ENCODE measurements at regions not wholly inside any gene's neighbourhood (a gene's known extent, or its start where the extent isn't known, plus 50 kb on each side); places are given as distances from the start of the nearest gene placed in this dataset.

GRCh38 chr7:32251659-32252058 is 181.5 kb upstream of the PDE1C start:
- no peak overlapping the region for H3K4me3 ChIP-seq (ENCODE audit: low read depth, low read length)
- H3K27me3 ChIP-seq (ENCODE audit: insufficient read depth, low read length), result 0 out of 2 replicates have a peak, but pooled peaks cover 3% of the 10 kb centered on the region
- no peak overlapping the region for H3K27ac ChIP-seq (ENCODE audit: low read depth, low read length)
- H3K4me1 ChIP-seq (ENCODE audit: control insufficient read depth, insufficient read depth, low read length, unreplicated experiment), result no peaks in the 10 kb centered on the region
- H3K79me2 ChIP-seq (ENCODE audit: control insufficient read depth, insufficient read depth, low read length, unreplicated experiment), result no peaks in the 10 kb centered on the region
- H3K36me3 ChIP-seq (ENCODE audit: insufficient read depth, low read length), result no peaks in the 10 kb centered on the region
- no peak overlapping the region for H2AFZ ChIP-seq (ENCODE audit: low read length, unreplicated experiment)

- Histone ChIP-seq H3K4me3 (ENCODE audit: low read depth, low read length) (no peak overlapping the region), H3K36me3 (ENCODE audit: insufficient read depth, low read length) (no peaks in the 10 kb centered on the region), H3K27ac (ENCODE audit: low read depth, low read length) (no peak overlapping the region)
Observed at GRCh38 chr7:32250471-32251260, 180.5 kb upstream of the PDE1C start.

GRCh38 chr7:32250003-32250402 is 179.8 kb upstream of the PDE1C start:
- Histone ChIP-seq H3K4me3 (ENCODE audit: low read depth, low read length) (no peak overlapping the region), H3K4me1 (ENCODE audit: control insufficient read depth, insufficient read depth, low read length, unreplicated experiment) (no peaks in the 10 kb centered on the region), H3K79me2 (ENCODE audit: control insufficient read depth, insufficient read depth, low read length, unreplicated experiment) (no peaks in the 10 kb centered on the region), H2AFZ (ENCODE audit: low read length, unreplicated experiment) (no peak overlapping the region), H3K27ac (ENCODE audit: low read depth, low read length) (no peak overlapping the region), H3K27me3 (ENCODE audit: insufficient read depth, low read length) (0 out of 2 replicates have a peak, but pooled peaks cover under 1% of the 10 kb centered on the region), H3K36me3 (ENCODE audit: insufficient read depth, low read length) (no peaks in the 10 kb centered on the region)

More at GRCh38 chr7:32250471-32251260, 180.5 kb upstream of the PDE1C start:
- H3K4me1 ChIP-seq (ENCODE audit: control insufficient read depth, insufficient read depth, low read length, unreplicated experiment), result no peaks in the 10 kb centered on the region
- no peak overlapping the region for H2AFZ ChIP-seq (ENCODE audit: low read length, unreplicated experiment)
- H3K79me2 ChIP-seq (ENCODE audit: control insufficient read depth, insufficient read depth, low read length, unreplicated experiment), result no peaks in the 10 kb centered on the region
- H3K27me3 ChIP-seq (ENCODE audit: insufficient read depth, low read length), result 0 out of 2 replicates have a peak, but pooled peaks cover 3% of the 10 kb centered on the region

- Histone ChIP-seq H3K36me3 (ENCODE audit: insufficient read depth, low read length) (no peaks in the 10 kb centered on the region), H3K27me3 (ENCODE audit: insufficient read depth, low read length) (no peaks in the 10 kb centered on the region), H3K27ac (ENCODE audit: low read depth, low read length) (no peak overlapping the region), H2AFZ (ENCODE audit: low read length, unreplicated experiment) (no peak overlapping the region), H3K4me3 (ENCODE audit: low read depth, low read length) (no peak overlapping the region), H3K79me2 (ENCODE audit: control insufficient read depth, insufficient read depth, low read length, unreplicated experiment) (no peaks in the 10 kb centered on the region), H3K4me1 (ENCODE audit: control insufficient read depth, insufficient read depth, low read length, unreplicated experiment) (no peaks in the 10 kb centered on the region)
Observed at GRCh38 chr7:32248522-32248921, 178.3 kb upstream of the PDE1C start.

- H3K4me1 ChIP-seq (ENCODE audit: control insufficient read depth, insufficient read depth, low read length, unreplicated experiment), result no peaks in the 10 kb centered on the region
- no peaks in the 10 kb centered on the region for H3K27me3 ChIP-seq (ENCODE audit: insufficient read depth, low read length)
- no peak overlapping the region for H3K4me3 ChIP-seq (ENCODE audit: low read depth, low read length)
- H3K27ac ChIP-seq (ENCODE audit: low read depth, low read length), result no peak overlapping the region
- H3K79me2 ChIP-seq (ENCODE audit: control insufficient read depth, insufficient read depth, low read length, unreplicated experiment), result no peaks in the 10 kb centered on the region
- no peaks in the 10 kb centered on the region for H3K36me3 ChIP-seq (ENCODE audit: insufficient read depth, low read length)
- H2AFZ ChIP-seq (ENCODE audit: low read length, unreplicated experiment), result no peak overlapping the region
Observed at GRCh38 chr7:32244806-32245345, 174.7 kb upstream of the PDE1C start.

- Histone ChIP-seq H3K27ac (ENCODE audit: low read depth, low read length) (no peak overlapping the region), H3K27me3 (ENCODE audit: insufficient read depth, low read length) (no peaks in the 10 kb centered on the region), H3K79me2 (ENCODE audit: control insufficient read depth, insufficient read depth, low read length, unreplicated experiment) (no peaks in the 10 kb centered on the region), H3K4me3 (ENCODE audit: low read depth, low read length) (no peak overlapping the region), H3K4me1 (ENCODE audit: control insufficient read depth, insufficient read depth, low read length, unreplicated experiment) (no peaks in the 10 kb centered on the region), H2AFZ (ENCODE audit: low read length, unreplicated experiment) (no peak overlapping the region), H3K36me3 (ENCODE audit: insufficient read depth, low read length) (no peaks in the 10 kb centered on the region)
Observed at GRCh38 chr7:32243687-32244290, 173.6 kb upstream of the PDE1C start.

- Histone ChIP-seq H3K27ac (ENCODE audit: low read depth, low read length) (no peak overlapping the region), H3K27me3 (ENCODE audit: insufficient read depth, low read length) (0 out of 2 replicates have a peak, but pooled peaks cover 4% of the 10 kb centered on the region), H3K36me3 (ENCODE audit: insufficient read depth, low read length) (no peaks in the 10 kb centered on the region), H2AFZ (ENCODE audit: low read length, unreplicated experiment) (no peak overlapping the region), H3K4me1 (ENCODE audit: control insufficient read depth, insufficient read depth, low read length, unreplicated experiment) (no peaks in the 10 kb centered on the region), H3K4me3 (ENCODE audit: low read depth, low read length) (no peak overlapping the region), H3K79me2 (ENCODE audit: control insufficient read depth, insufficient read depth, low read length, unreplicated experiment) (no peaks in the 10 kb centered on the region)
Observed at GRCh38 chr7:32242436-32242835, 172.2 kb upstream of the PDE1C start.

GRCh38 chr7:32241636-32242035 is 171.4 kb upstream of the PDE1C start:
- H3K27me3 ChIP-seq (ENCODE audit: insufficient read depth, low read length), result 0 out of 2 replicates have a peak, but pooled peaks cover 4% of the 10 kb centered on the region
- no peak overlapping the region for H3K27ac ChIP-seq (ENCODE audit: low read depth, low read length)
- no peaks in the 10 kb centered on the region for H3K4me1 ChIP-seq (ENCODE audit: control insufficient read depth, insufficient read depth, low read length, unreplicated experiment)
- H2AFZ ChIP-seq (ENCODE audit: low read length, unreplicated experiment), result no peak overlapping the region
- H3K4me3 ChIP-seq (ENCODE audit: low read depth, low read length), result no peak overlapping the region
- no peaks in the 10 kb centered on the region for H3K36me3 ChIP-seq (ENCODE audit: insufficient read depth, low read length)
- no peaks in the 10 kb centered on the region for H3K79me2 ChIP-seq (ENCODE audit: control insufficient read depth, insufficient read depth, low read length, unreplicated experiment)

GRCh38 chr7:32239764-32240163 is 169.6 kb upstream of the PDE1C start:
- Histone ChIP-seq H3K27me3 (ENCODE audit: insufficient read depth, low read length) (0 out of 2 replicates have a peak, but pooled peaks cover 4% of the 10 kb centered on the region), H2AFZ (ENCODE audit: low read length, unreplicated experiment) (no peak overlapping the region)

GRCh38 chr7:32228601-32229000 is 158.4 kb upstream of the PDE1C start:
- no peaks in the 10 kb centered on the region for H3K4me1 ChIP-seq (ENCODE audit: control insufficient read depth, insufficient read depth, low read length, unreplicated experiment)
- no peak overlapping the region for H2AFZ ChIP-seq (ENCODE audit: low read length, unreplicated experiment)
- H3K27me3 ChIP-seq (ENCODE audit: insufficient read depth, low read length), result no peaks in the 10 kb centered on the region
- H3K79me2 ChIP-seq (ENCODE audit: control insufficient read depth, insufficient read depth, low read length, unreplicated experiment), result no peaks in the 10 kb centered on the region
- no peak overlapping the region for H3K27ac ChIP-seq (ENCODE audit: low read depth, low read length)
- no peak overlapping the region for H3K4me3 ChIP-seq (ENCODE audit: low read depth, low read length)
- H3K36me3 ChIP-seq (ENCODE audit: insufficient read depth, low read length), result no peaks in the 10 kb centered on the region

More at GRCh38 chr7:32239764-32240163, 169.6 kb upstream of the PDE1C start:
- Histone ChIP-seq H3K36me3 (ENCODE audit: insufficient read depth, low read length) (no peaks in the 10 kb centered on the region), H3K4me3 (ENCODE audit: low read depth, low read length) (no peak overlapping the region), H3K4me1 (ENCODE audit: control insufficient read depth, insufficient read depth, low read length, unreplicated experiment) (no peaks in the 10 kb centered on the region), H3K79me2 (ENCODE audit: control insufficient read depth, insufficient read depth, low read length, unreplicated experiment) (no peaks in the 10 kb centered on the region), H3K27ac (ENCODE audit: low read depth, low read length) (no peak overlapping the region)
